ENCODE measurements at regions not wholly inside any gene's neighbourhood (a gene's known extent, or its start where the extent isn't known, plus 50 kb on each side); places are given as distances from the start of the nearest gene placed in this dataset.

- intact Hi-C loops (cut with micrococcal nuclease): no loop called here
- no peak overlapping the region for H3K27ac Mint-ChIP-seq
- H3K36me3 Mint-ChIP-seq (ENCODE audit: low read depth): no peaks in the 10 kb centered on the region
- no peaks in the 10 kb centered on the region for H3K9me3 Mint-ChIP-seq
- H3K27me3 Mint-ChIP-seq: peaks cover 1% of the 10 kb centered on the region
- ATAC-seq (no peak), DNase-seq (no peak)
- POLR2A ChIA-PET: no interaction called here
- H3K4me1 Mint-ChIP-seq (ENCODE audit: low read depth): no peaks in the 10 kb centered on the region
- H3K4me3 Mint-ChIP-seq: no peak overlapping the region
- TF ChIP-seq, protein P1, sequence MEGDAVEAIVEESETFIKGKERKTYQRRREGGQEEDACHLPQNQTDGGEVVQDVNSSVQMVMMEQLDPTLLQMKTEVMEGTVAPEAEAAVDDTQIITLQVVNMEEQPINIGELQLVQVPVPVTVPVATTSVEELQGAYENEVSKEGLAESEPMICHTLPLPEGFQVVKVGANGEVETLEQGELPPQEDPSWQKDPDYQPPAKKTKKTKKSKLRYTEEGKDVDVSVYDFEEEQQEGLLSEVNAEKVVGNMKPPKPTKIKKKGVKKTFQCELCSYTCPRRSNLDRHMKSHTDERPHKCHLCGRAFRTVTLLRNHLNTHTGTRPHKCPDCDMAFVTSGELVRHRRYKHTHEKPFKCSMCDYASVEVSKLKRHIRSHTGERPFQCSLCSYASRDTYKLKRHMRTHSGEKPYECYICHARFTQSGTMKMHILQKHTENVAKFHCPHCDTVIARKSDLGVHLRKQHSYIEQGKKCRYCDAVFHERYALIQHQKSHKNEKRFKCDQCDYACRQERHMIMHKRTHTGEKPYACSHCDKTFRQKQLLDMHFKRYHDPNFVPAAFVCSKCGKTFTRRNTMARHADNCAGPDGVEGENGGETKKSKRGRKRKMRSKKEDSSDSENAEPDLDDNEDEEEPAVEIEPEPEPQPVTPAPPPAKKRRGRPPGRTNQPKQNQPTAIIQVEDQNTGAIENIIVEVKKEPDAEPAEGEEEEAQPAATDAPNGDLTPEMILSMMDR (IDR thresholded peaks at IDR 0.05): no peak
- CTCF ChIA-PET: no interaction called here
These were observed 278.2 kb upstream of the RTL1 start for GRCh38 chr14:101181446-101182313.

DNA sequence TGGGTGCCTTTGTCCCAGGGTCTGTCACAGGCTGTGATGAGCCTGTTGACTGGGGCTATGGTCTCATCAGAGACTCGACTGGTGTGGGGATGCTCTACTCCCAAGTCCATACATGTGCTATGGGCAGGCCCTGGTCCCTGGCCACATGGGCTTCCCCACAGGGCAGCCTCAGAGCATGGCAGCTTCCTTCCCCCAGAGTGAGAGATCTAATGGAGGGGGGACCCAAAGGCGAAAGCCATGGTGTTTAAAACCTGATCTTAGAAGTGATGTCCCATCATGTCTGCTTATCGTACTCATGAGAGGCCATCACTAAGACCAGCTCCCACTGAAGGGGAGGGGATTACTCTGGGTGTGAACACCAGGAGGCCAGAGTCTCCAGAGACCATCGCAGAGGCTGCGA, 279.0 kb upstream of the RTL1 start:
- Mint-ChIP-seq H3K27ac (no peak overlapping the region), H3K36me3 (ENCODE audit: low read depth) (no peaks in the 10 kb centered on the region), H3K4me3 (no peak overlapping the region), H3K4me1 (ENCODE audit: low read depth) (no peaks in the 10 kb centered on the region), H3K9me3 (no peaks in the 10 kb centered on the region), H3K27me3 (peaks cover 1% of the 10 kb centered on the region)
- ChIA-PET CTCF (no interaction called here), POLR2A (no interaction called here)
- ATAC-seq (no peak), DNase-seq (no peak)
- intact Hi-C loops (cut with micrococcal nuclease): no loop called here
- TF ChIP-seq, protein P1 (IDR thresholded peaks at IDR 0.05): no peak

DNA sequence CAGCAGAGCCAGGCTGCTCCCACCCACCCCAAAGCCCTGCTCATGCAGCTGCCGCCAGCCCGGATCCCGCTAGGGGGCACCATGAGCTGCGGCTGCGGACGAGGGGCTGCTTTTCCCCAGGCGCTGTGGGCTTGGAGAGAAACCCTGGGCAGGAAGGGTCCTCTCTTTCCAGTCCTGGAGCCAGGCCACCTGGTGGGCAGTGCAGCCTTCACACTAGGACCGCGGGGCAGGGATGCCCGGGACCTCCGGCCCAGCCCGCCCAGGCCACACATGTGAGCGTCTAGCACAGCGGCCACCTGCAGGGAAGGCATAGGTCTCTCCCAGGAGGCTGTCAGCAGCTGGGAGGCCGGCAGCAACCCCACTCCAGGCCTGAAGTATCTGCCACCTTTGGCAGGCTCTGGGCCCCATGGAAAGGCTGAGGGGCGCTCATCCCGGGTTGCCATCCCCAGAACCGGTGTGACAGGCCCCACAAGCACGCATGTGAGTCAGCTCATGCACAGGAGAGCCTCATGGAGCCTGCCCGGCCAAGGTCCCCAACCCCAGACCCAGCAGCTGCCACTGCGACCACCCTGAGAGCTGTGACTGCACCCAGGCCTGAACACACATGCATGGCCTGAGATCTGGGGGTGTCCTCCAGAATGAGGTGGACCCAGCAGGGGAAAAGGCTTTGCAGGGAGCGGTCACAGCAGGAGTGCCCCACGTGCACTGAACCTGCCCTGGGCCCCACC, 280.0 kb upstream of the RTL1 start:
- intact Hi-C loops (cut with micrococcal nuclease): no loop called here
- Mint-ChIP-seq H3K27me3 (peaks cover 1% of the 10 kb centered on the region), H3K27ac (no peak overlapping the region), H3K36me3 (ENCODE audit: low read depth) (no peaks in the 10 kb centered on the region), H3K4me3 (no peak overlapping the region), H3K4me1 (ENCODE audit: low read depth) (no peaks in the 10 kb centered on the region), H3K9me3 (no peaks in the 10 kb centered on the region)
- DNase-seq (no peak), ATAC-seq (no peak)
- CTCF ChIA-PET: no interaction called here
- TF ChIP-seq, protein P1 (IDR thresholded peaks at IDR 0.05): no peak
- POLR2A ChIA-PET: no interaction called here

DNA sequence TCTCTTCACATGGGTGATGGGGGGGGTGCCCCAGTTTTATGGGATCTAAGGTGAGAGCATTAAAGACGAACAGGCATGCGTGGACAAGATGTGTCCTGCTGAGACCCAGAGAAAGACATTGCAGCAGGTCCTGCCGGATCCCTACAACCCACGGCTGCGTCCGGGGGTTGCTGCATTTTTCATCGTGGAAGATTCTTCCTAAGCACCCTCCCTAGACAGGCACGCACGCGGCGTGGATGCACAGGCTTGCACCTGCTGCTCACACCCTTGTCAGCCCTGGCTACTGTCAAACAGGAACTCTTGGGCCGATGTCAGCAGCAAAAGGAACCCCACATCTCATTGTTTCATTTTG, 280.6 kb upstream of the RTL1 start:
- Mint-ChIP-seq H3K4me3 (no peak overlapping the region), H3K36me3 (ENCODE audit: low read depth) (no peaks in the 10 kb centered on the region), H3K4me1 (ENCODE audit: low read depth) (no peaks in the 10 kb centered on the region), H3K27ac (no peak overlapping the region), H3K27me3 (peaks cover 1% of the 10 kb centered on the region), H3K9me3 (no peaks in the 10 kb centered on the region)
- TF ChIP-seq, protein P1 (IDR thresholded peaks at IDR 0.05): no peak
- no peak for DNase-seq
- CTCF ChIA-PET: no interaction called here
- POLR2A ChIA-PET: no interaction called here
- intact Hi-C loops (cut with micrococcal nuclease): no loop called here
- no peak for ATAC-seq

GRCh38 chr14:101184572-101184971, 281.1 kb upstream of the RTL1 start:
- DNase-seq: no peak
- Mint-ChIP-seq H3K4me1 (ENCODE audit: low read depth) (no peaks in the 10 kb centered on the region), H3K9me3 (no peaks in the 10 kb centered on the region), H3K36me3 (ENCODE audit: low read depth) (no peaks in the 10 kb centered on the region), H3K27me3 (peaks cover 1% of the 10 kb centered on the region), H3K4me3 (no peak overlapping the region), H3K27ac (no peak overlapping the region)
- ChIA-PET CTCF (no interaction called here), POLR2A (no interaction called here)
- TF ChIP-seq, protein P1 (IDR thresholded peaks at IDR 0.05): no peak
- intact Hi-C loops (cut with micrococcal nuclease): no loop called here
- no peak for ATAC-seq
